HCEC 1CT (cell line): ENCODE measurements at regions not wholly inside any gene's neighbourhood (a gene's known extent, or its start where the extent isn't known, plus 50 kb on each side); places are given as distances from the start of the nearest gene placed in this dataset.
"Not testable (repeated sequence)": the region's sequence is repeated elsewhere in the genome, so short reads cannot be mapped to it uniquely, and the experiment has no call there.

Experiments used
- DNase-seq: peaks from one replicate; pipeline ENCODE4 v3.0.0-alpha.2; 2017

- DNase-seq, result no peak
Measured at GRCh38 chr2:134035605-134036370, 218.1 kb upstream of the MGAT5 start.

- no peak for DNase-seq
Measured at GRCh38 chr2:134039912-134040581, 213.8 kb upstream of the MGAT5 start.

GRCh38 chr2:134040626-134041172 lies 213.2 kb upstream of the MGAT5 start:
- not testable (repeated sequence) for DNase-seq

GRCh38 chr2:134041877-134042276 lies 212.0 kb upstream of the MGAT5 start:
- DNase-seq, result no peak

GRCh38 chr2:134043028-134043427 lies 210.8 kb upstream of the MGAT5 start:
- not testable (repeated sequence) for DNase-seq

GRCh38 chr2:134052173-134052572 lies 201.7 kb upstream of the MGAT5 start:
- no peak for DNase-seq

GRCh38 chr2:134056173-134056572 lies 197.7 kb upstream of the MGAT5 start:
- no peak for DNase-seq

GRCh38 chr2:134061066-134061465 lies 192.8 kb upstream of the MGAT5 start:
- DNase-seq, result not testable (repeated sequence)

GRCh38 chr2:134062235-134062634 lies 191.6 kb upstream of the MGAT5 start:
- DNase-seq, result not testable (repeated sequence)

GRCh38 chr2:134063916-134064315 lies 190.0 kb upstream of the MGAT5 start:
- DNase-seq, result not testable (repeated sequence)

- DNase-seq, result no peak
Measured at GRCh38 chr2:134070281-134070741, 183.6 kb upstream of the MGAT5 start.

- no peak for DNase-seq
Measured at GRCh38 chr2:134072341-134072740, 181.5 kb upstream of the MGAT5 start.

GRCh38 chr2:134073023-134073422 lies 180.8 kb upstream of the MGAT5 start:
- DNase-seq, result no peak

- no peak for DNase-seq
Measured at GRCh38 chr2:134074619-134075018, 179.3 kb upstream of the MGAT5 start.

GRCh38 chr2:134075204-134075603 lies 178.7 kb upstream of the MGAT5 start:
- DNase-seq, result no peak

GRCh38 chr2:134078354-134078753 lies 175.5 kb upstream of the MGAT5 start:
- DNase-seq, result no peak

GRCh38 chr2:134079373-134079772 lies 174.5 kb upstream of the MGAT5 start:
- DNase-seq, result no peak

- DNase-seq, result no peak
Measured at GRCh38 chr2:134080386-134081089, 173.3 kb upstream of the MGAT5 start.

- no peak for DNase-seq
Measured at GRCh38 chr2:134081238-134081938, 172.5 kb upstream of the MGAT5 start.

GRCh38 chr2:134083548-134083947 lies 170.3 kb upstream of the MGAT5 start:
- DNase-seq, result no peak

- no peak for DNase-seq
Measured at GRCh38 chr2:134086594-134087219, 167.2 kb upstream of the MGAT5 start.

- DNase-seq, result no peak
Measured at GRCh38 chr2:134087371-134087921, 166.4 kb upstream of the MGAT5 start.
